Mesenchymal stem cell (in vitro differentiated cells and primary cell): ENCODE measurements at regions not wholly inside any gene's neighbourhood (a gene's known extent, or its start where the extent isn't known, plus 50 kb on each side); places are given as distances from the start of the nearest gene placed in this dataset.
A peak's percentile ranks its signal among the peaks of the same experiment; 100 is the strongest.
"Not testable (repeated sequence)": the region's sequence is repeated elsewhere in the genome, so short reads cannot be mapped to it uniquely, and the experiment has no call there.

Experiments
- DNase-seq: peaks from one replicate; pipeline ENCODE4 v3.0.0-alpha.2; 2013
- H2AFZ ChIP-seq: one replicate; pipeline ENCODE4 v1.6.1; 2013; ENCODE audit warnings: low read depth, mild to moderate bottlenecking, control low read depth, inconsistent platforms, low read length, moderate library complexity
- H2AK5ac ChIP-seq: 2 replicates; pipeline ENCODE4 v1.6.1; 2013; ENCODE audit warnings: low read length, moderate library complexity, mild to moderate bottlenecking, inconsistent platforms; ENCODE audit not compliant: severe bottlenecking
- H2BK120ac ChIP-seq: one replicate; pipeline ENCODE4 v1.6.1; 2013; ENCODE audit warnings: low read depth, mild to moderate bottlenecking, inconsistent platforms, low read length, moderate library complexity
- H2BK12ac ChIP-seq, 2 experiments: one replicate each; pipeline ENCODE4 v1.6.1; 2013; ENCODE audit warnings: inconsistent platforms in 2 of 2, low read length in 2 of 2, mild to moderate bottlenecking in 2 of 2, moderate library complexity in 2 of 2, control low read depth in 1 of 2
- H2BK15ac ChIP-seq: one replicate; pipeline ENCODE4 v1.6.1; 2013; ENCODE audit warnings: mild to moderate bottlenecking, low read depth, inconsistent platforms; ENCODE audit not compliant: poor library complexity, severe bottlenecking
- H2BK5ac ChIP-seq: 2 replicates; pipeline ENCODE4 v1.6.1; 2013; ENCODE audit warnings: low read depth, mild to moderate bottlenecking, low read length, control low read depth, inconsistent platforms; ENCODE audit not compliant: poor library complexity, severe bottlenecking
- H3K14ac ChIP-seq, 2 experiments: one replicate each; pipeline ENCODE4 v1.6.1; 2013; ENCODE audit warnings: inconsistent platforms in 2 of 2, low read length in 2 of 2, control low read depth in 1 of 2, mild to moderate bottlenecking in 1 of 2, moderate library complexity in 1 of 2
- H3K18ac ChIP-seq, 2 experiments: one replicate each; pipeline ENCODE4 v1.6.1; 2013; ENCODE audit warnings: inconsistent platforms in 2 of 2, low read length in 2 of 2, control low read depth in 1 of 2, low read depth in 1 of 2, mild to moderate bottlenecking in 1 of 2
- H3K23ac ChIP-seq, 2 experiments: one replicate each; pipeline ENCODE4 v1.6.1; 2013; ENCODE audit warnings: inconsistent platforms in 2 of 2, low read length in 2 of 2, mild to moderate bottlenecking in 2 of 2, moderate library complexity in 2 of 2, control low read depth in 1 of 2
- H3K27ac ChIP-seq: 2 replicates; pipeline ENCODE4 v1.5.1; 2013; ENCODE audit warnings: mild to moderate bottlenecking, moderate library complexity, low read length, control low read depth, inconsistent platforms; ENCODE audit not compliant: poor library complexity, severe bottlenecking
- H3K27me3 ChIP-seq, 2 experiments: 2 replicates each; pipeline versions ENCODE4 v1.6.1 to v1.7.0; 2013; ENCODE audit warnings: low read length in 2 of 2, mild to moderate bottlenecking in 2 of 2, moderate library complexity in 2 of 2, control low read depth in 1 of 2, inconsistent platforms in 1 of 2; ENCODE audit not compliant: control insufficient read depth in 1 of 2, insufficient read depth in 1 of 2
- H3K36me3 ChIP-seq, 2 experiments: 2 replicates each; pipeline versions ENCODE4 v1.6.1 to v1.7.0; 2013; ENCODE audit warnings: low read length in 2 of 2, control low read depth in 1 of 2, inconsistent platforms in 1 of 2, low read depth in 1 of 2, mild to moderate bottlenecking in 1 of 2; ENCODE audit not compliant: insufficient read depth in 2 of 2, control insufficient read depth in 1 of 2
- H3K4ac ChIP-seq, 2 experiments: one replicate each; pipeline ENCODE4 v1.6.1; 2013; ENCODE audit warnings: inconsistent platforms in 2 of 2, low read length in 2 of 2, mild to moderate bottlenecking in 2 of 2, moderate library complexity in 2 of 2, control low read depth in 1 of 2, low read depth in 1 of 2
- H3K4me1 ChIP-seq: 2 replicates; pipeline ENCODE4 v1.6.1; 2013; ENCODE audit warnings: low read depth, low read length, control low read depth; ENCODE audit not compliant: control insufficient read depth, insufficient read depth
- H3K4me2 ChIP-seq: 2 replicates; pipeline ENCODE4 v1.6.1; 2013; ENCODE audit warnings: low read length, mild to moderate bottlenecking, inconsistent platforms; ENCODE audit not compliant: poor library complexity, severe bottlenecking
- H3K4me3 ChIP-seq, 2 experiments: 2 replicates each; pipeline versions ENCODE4 v1.5.1 to v1.7.0; 2013; ENCODE audit warnings: low read length in 2 of 2, mild to moderate bottlenecking in 2 of 2, control low read depth in 1 of 2, low read depth in 1 of 2; ENCODE audit not compliant: insufficient read depth in 1 of 2
- H3K79me1 ChIP-seq: replicated peaks from 2 replicates; pipeline ENCODE4 v1.6.1; 2013; ENCODE audit warnings: mild to moderate bottlenecking, control low read depth, low read length, inconsistent platforms; ENCODE audit not compliant: poor library complexity, severe bottlenecking
- H3K9ac ChIP-seq: 2 replicates; pipeline ENCODE4 v1.7.0; 2013; ENCODE audit warnings: mild to moderate bottlenecking, low read length, moderate library complexity
- H3K9me3 ChIP-seq: 2 replicates; pipeline ENCODE4 v1.7.0; 2013; ENCODE audit warnings: mild to moderate bottlenecking, low read length; ENCODE audit not compliant: control insufficient read depth
- H4K8ac ChIP-seq: one replicate; pipeline ENCODE4 v1.6.1; 2013; ENCODE audit warnings: inconsistent platforms, mild to moderate bottlenecking, low read length, moderate library complexity
- H4K91ac ChIP-seq: one replicate; pipeline ENCODE4 v1.6.1; 2013; ENCODE audit warnings: mild to moderate bottlenecking, low read length, inconsistent platforms
- WGBS: methylation state at CpG from one replicate; pipeline ENCODE4 v1.1.7; 2013; ENCODE audit warnings: mixed read lengths; 5-methylcytosine and 5-hydroxymethylcytosine counted together

GRCh38 chr20:4468114-4468513 is 218.1 kb upstream of the PRNP start:
- H2AK5ac ChIP-seq = no peak overlapping the region
- no peak overlapping the region for H2BK12ac ChIP-seq
- H2AFZ ChIP-seq = no peak overlapping the region
- no peaks in the 10 kb centered on the region for H3K4me1 ChIP-seq
- H3K18ac ChIP-seq = no peak overlapping the region
- H3K27ac ChIP-seq = no peak overlapping the region
- H3K79me1 ChIP-seq = no peaks in the 10 kb centered on the region
- H4K8ac ChIP-seq = no peak overlapping the region
- no peak overlapping the region for H3K4me3 ChIP-seq
- H3K4ac ChIP-seq = no peak overlapping the region
- H2BK15ac ChIP-seq = no peak overlapping the region
- no peak overlapping the region for H3K23ac ChIP-seq
- H2BK120ac ChIP-seq = no peak overlapping the region
- no peak overlapping the region for H4K91ac ChIP-seq
- no peak overlapping the region for H3K4me2 ChIP-seq
- H3K14ac ChIP-seq = no peak overlapping the region
- no peaks in the 10 kb centered on the region for H3K36me3 ChIP-seq
- H2BK5ac ChIP-seq = no peak overlapping the region
- H3K9me3 ChIP-seq = no peaks in the 10 kb centered on the region
- peaks cover 0 to 15% of the 10 kb centered on the region in 2 experiments for H3K27me3 ChIP-seq
- H3K9ac ChIP-seq = no peak overlapping the region
- DNase-seq = no peak
- WGBS = 92% methylated on average over 1 of the region's 1 CpG

- no peak overlapping the region for H2AFZ ChIP-seq
- no peak overlapping the region for H2BK5ac ChIP-seq
- no peak overlapping the region for H3K4ac ChIP-seq
- no peak overlapping the region for H3K27ac ChIP-seq
- no peak overlapping the region for H3K23ac ChIP-seq
- H3K9me3 ChIP-seq = no peaks in the 10 kb centered on the region
- no peak for DNase-seq
- no peaks in the 10 kb centered on the region for H3K36me3 ChIP-seq
- H2AK5ac ChIP-seq = no peak overlapping the region
- H4K91ac ChIP-seq = no peak overlapping the region
- H3K79me1 ChIP-seq = no peaks in the 10 kb centered on the region
- WGBS = 71% methylated on average over 3 of the region's 4 CpGs
- peaks cover 0 to 12% of the 10 kb centered on the region in 2 experiments for H3K27me3 ChIP-seq
- no peak overlapping the region for H2BK12ac ChIP-seq
- no peak overlapping the region for H2BK15ac ChIP-seq
- H3K4me2 ChIP-seq = no peak overlapping the region
- no peak overlapping the region for H3K4me3 ChIP-seq
- no peaks in the 10 kb centered on the region for H3K4me1 ChIP-seq
- no peak overlapping the region for H3K18ac ChIP-seq
- no peak overlapping the region for H3K9ac ChIP-seq
- no peak overlapping the region for H4K8ac ChIP-seq
- H2BK120ac ChIP-seq = no peak overlapping the region
- H3K14ac ChIP-seq = peak overlapping the region in 1 of 2 experiments; percentile 8
These were observed 216.9 kb upstream of the ADRA1D start for GRCh38 chr20:4465855-4466545.

DNA sequence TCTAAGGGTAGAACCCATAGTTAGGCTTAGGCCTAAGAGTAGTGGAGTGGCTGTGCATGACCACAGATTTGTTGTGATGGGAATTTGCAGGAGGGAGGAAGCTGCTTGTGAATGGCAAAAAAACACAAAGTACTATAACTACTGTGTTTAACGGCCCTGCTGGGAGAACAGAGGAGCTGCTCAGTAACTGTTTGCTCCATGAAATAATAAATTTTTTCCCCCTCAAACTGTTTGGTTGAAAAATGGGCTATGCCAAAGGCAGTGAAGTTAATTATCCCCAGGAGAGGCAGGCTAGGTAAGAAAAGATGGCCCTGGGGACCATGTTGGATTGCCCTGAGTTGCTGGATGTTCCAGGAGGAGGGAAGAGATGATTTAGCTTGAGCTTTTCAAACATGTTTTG is 216.1 kb upstream of the ADRA1D start:
- H3K18ac ChIP-seq = peak overlapping the region in 1 of 2 experiments; percentile 21
- no peak overlapping the region for H3K4ac ChIP-seq
- no peak overlapping the region for H3K23ac ChIP-seq
- WGBS = no CpG with 5 or more reads among the region's 1 CpG
- H3K4me2 ChIP-seq = no peak overlapping the region
- H3K36me3 ChIP-seq = no peaks in the 10 kb centered on the region
- H2AK5ac ChIP-seq = no peak overlapping the region
- DNase-seq = no peak
- peaks cover 0 to 12% of the 10 kb centered on the region in 2 experiments for H3K27me3 ChIP-seq
- no peak overlapping the region for H3K14ac ChIP-seq
- H2BK120ac ChIP-seq = no peak overlapping the region
- H3K9me3 ChIP-seq = no peaks in the 10 kb centered on the region
- no peak overlapping the region for H2AFZ ChIP-seq
- H2BK5ac ChIP-seq = no peak overlapping the region
- no peak overlapping the region for H3K27ac ChIP-seq
- no peak overlapping the region for H2BK15ac ChIP-seq
- H4K8ac ChIP-seq = no peak overlapping the region
- no peak overlapping the region for H4K91ac ChIP-seq
- H3K79me1 ChIP-seq = no peaks in the 10 kb centered on the region
- no peaks in the 10 kb centered on the region for H3K4me1 ChIP-seq
- H3K4me3 ChIP-seq = no peak overlapping the region
- H3K9ac ChIP-seq = no peak overlapping the region
- no peak overlapping the region for H2BK12ac ChIP-seq

- not testable (repeated sequence) for H3K4me2 ChIP-seq, H2AFZ ChIP-seq, H3K27ac ChIP-seq, H3K79me1 ChIP-seq, H3K4ac ChIP-seq, H3K36me3 ChIP-seq, H2BK12ac ChIP-seq, H3K4me3 ChIP-seq, H2BK120ac ChIP-seq, H3K27me3 ChIP-seq, H2BK15ac ChIP-seq, H4K91ac ChIP-seq, H3K23ac ChIP-seq, H4K8ac ChIP-seq, H3K18ac ChIP-seq, DNase-seq, H2BK5ac ChIP-seq, H3K9me3 ChIP-seq, H3K9ac ChIP-seq, H3K4me1 ChIP-seq, H3K14ac ChIP-seq, H2AK5ac ChIP-seq
- WGBS = 86% methylated on average over 1 of the region's 1 CpG
These were observed 213.7 kb upstream of the ADRA1D start for GRCh38 chr20:4462801-4463200.
